Activated T-helper 2 cell treated with anti-CD3 and anti-CD28 coated beads, Interferon-gamma antibody, Interleukin-2, Interleukin-4, amounts not matched to agents 10 μg/mL and 5 μg/mL and 100 μg/mL, durations not matched to agents 14 hours and 24 hours and 36 hours (primary cell): ENCODE measurements at regions not wholly inside any gene's neighbourhood (a gene's known extent, or its start where the extent isn't known, plus 50 kb on each side); places are given as distances from the start of the nearest gene placed in this dataset.

Experiments used
- DNase-seq: peaks from one replicate; pipeline ENCODE4 v3.0.0; 2021; ENCODE audit warnings: low spot score
- H3K27ac Mint-ChIP-seq: one replicate; pipeline ENCODE4 v1.8.0; 2021; ENCODE audit warnings: mixed read lengths
- H3K27me3 Mint-ChIP-seq: one replicate; pipeline ENCODE4 v1.8.0; 2021; ENCODE audit warnings: low read depth, mixed read lengths
- H3K36me3 Mint-ChIP-seq: one replicate; pipeline ENCODE4 v1.8.0; 2021; ENCODE audit warnings: low read depth, mixed read lengths
- H3K4me1 Mint-ChIP-seq: one replicate; pipeline ENCODE4 v1.8.0; 2021; ENCODE audit warnings: low read depth, mixed read lengths
- H3K4me3 Mint-ChIP-seq: one replicate; pipeline ENCODE4 v1.8.0; 2021; ENCODE audit warnings: low read depth, mild to moderate bottlenecking, moderate library complexity, mixed read lengths
- H3K9me3 Mint-ChIP-seq: one replicate; pipeline ENCODE4 v1.8.0; 2021; ENCODE audit warnings: mixed read lengths
- intact Hi-C: fragments of 100-400 bp; cut with micrococcal nuclease; formaldehyde crosslinking; loops from one replicate; pipeline ENCODE4 v1.15.1; 2023

DNA sequence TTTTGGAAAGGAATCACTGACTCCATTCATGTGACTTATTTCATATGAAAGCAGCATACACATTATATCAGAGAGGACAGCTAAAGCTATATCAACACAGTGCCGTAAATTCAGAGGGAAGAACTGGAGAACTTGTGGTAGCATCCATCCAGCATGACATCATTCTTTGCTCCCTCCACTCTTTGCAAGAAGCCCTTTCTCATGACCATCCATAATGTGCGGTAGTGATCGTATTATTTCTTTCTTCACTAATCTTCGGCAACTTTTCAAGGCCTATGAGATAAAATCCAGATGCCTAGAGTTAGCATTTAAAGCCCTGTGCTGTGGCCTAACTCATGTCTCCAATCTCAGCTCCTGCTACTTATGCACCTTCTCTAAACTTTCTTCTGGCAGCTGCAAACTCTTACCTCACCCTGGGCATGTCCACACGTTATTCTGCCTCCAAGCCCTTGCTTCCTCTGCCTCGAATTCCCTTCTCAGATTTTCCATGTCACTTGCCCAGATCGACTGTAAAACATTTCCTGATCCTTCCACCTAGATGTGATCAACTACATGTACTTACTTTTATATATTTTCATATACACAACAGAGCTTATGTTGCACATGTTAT is 307.3 kb upstream of the SGCD start:
- no peak overlapping the region for H3K4me3 Mint-ChIP-seq
- no peak for DNase-seq
- no peaks in the 10 kb centered on the region for H3K36me3 Mint-ChIP-seq
- H3K27ac Mint-ChIP-seq = no peak overlapping the region
- H3K4me1 Mint-ChIP-seq = no peaks in the 10 kb centered on the region
- H3K27me3 Mint-ChIP-seq = no peaks in the 10 kb centered on the region
- intact Hi-C loops = no loop called here
- H3K9me3 Mint-ChIP-seq = no peaks in the 10 kb centered on the region

DNA sequence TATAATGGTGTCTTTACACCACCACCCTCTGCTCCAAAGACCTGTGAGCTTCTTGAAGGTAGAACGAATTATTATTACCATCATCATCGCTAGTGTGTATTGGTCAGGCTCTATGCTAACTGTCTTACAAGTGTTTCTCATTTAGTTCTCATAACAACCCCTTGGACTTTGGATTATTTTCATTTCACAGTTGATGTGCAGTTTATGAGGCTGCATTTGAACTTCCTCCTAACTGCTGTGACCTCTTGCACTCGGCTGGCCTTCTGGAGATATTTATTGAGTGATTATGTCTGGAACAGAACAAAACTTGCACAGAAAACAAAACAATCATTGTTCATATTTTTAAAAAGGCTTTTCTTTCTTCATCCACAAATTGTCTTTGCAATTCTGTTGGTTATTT is 306.3 kb upstream of the SGCD start:
- Mint-ChIP-seq H3K27ac (no peak overlapping the region), H3K4me1 (no peaks in the 10 kb centered on the region), H3K4me3 (no peak overlapping the region), H3K36me3 (no peaks in the 10 kb centered on the region), H3K27me3 (no peaks in the 10 kb centered on the region), H3K9me3 (no peaks in the 10 kb centered on the region)
- DNase-seq = no peak
- intact Hi-C loops = no loop called here

DNA sequence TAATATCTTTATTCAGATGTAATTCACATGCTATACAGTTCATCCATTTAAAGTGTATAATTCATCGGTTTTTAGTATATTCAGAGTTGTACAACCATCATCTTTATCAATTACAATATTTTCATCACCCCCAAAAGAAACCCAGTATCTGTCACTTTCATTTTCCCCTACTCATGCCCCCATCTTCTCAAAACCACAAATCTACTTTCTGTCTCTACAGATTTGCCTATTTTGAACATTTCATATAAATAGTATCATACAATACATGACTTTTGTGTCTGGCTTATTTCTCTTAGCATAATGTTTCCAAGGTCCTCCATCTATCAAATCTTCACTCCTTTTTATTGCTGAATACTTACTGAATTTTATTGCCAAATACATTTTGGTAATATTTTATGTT is 305.1 kb upstream of the SGCD start:
- no peak for DNase-seq
- no peaks in the 10 kb centered on the region for H3K27me3 Mint-ChIP-seq
- H3K27ac Mint-ChIP-seq = no peak overlapping the region
- H3K4me3 Mint-ChIP-seq = no peak overlapping the region
- no peaks in the 10 kb centered on the region for H3K9me3 Mint-ChIP-seq
- H3K36me3 Mint-ChIP-seq = no peaks in the 10 kb centered on the region
- no peaks in the 10 kb centered on the region for H3K4me1 Mint-ChIP-seq
- intact Hi-C loops = no loop called here

DNA sequence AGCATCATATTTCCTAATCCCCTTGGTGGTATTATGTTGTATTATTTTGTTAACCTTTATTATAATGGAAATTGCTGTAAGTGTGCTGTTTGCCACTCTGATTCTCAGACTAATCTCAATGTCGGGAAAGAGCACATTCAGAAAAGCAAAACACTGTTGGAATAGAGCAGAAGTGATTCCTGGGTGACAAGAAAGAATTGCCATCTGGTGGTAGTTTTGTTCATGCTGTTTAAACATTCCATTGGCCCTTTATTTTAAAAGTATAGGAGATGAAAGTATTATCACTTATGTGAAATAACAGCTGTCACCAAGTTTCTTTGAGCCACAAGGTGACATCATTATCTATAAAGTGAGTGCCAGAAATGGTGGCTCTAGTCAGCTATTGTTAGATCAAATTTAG is 301.3 kb upstream of the SGCD start:
- Mint-ChIP-seq H3K4me3 (no peak overlapping the region), H3K36me3 (no peaks in the 10 kb centered on the region), H3K27ac (no peak overlapping the region), H3K27me3 (no peaks in the 10 kb centered on the region), H3K9me3 (no peaks in the 10 kb centered on the region), H3K4me1 (no peaks in the 10 kb centered on the region)
- DNase-seq = no peak
- intact Hi-C loops = no loop called here

DNA sequence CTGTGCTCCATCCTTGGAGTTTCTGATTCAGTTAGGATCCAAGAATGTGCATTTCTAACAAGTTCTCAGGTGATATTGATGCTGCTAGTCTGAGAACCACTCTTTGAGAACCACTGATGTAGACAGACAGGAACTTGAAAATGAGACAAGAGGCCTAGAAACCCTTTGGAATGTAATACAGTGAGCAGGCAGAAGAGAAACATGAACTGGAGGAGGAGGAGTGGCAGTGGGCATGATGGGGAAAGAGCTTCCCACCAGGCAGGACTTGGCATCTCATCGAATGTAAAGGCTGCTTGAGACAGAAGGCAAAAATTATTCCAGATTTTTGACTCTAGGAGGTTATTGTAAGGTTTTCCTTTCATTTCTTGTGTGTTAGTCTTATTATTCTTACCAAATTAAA is 295.8 kb upstream of the SGCD start:
- Mint-ChIP-seq H3K27ac (no peak overlapping the region), H3K27me3 (no peaks in the 10 kb centered on the region), H3K4me3 (no peak overlapping the region), H3K9me3 (no peaks in the 10 kb centered on the region), H3K4me1 (no peaks in the 10 kb centered on the region), H3K36me3 (no peaks in the 10 kb centered on the region)
- intact Hi-C loops = no loop called here
- no peak for DNase-seq

DNA sequence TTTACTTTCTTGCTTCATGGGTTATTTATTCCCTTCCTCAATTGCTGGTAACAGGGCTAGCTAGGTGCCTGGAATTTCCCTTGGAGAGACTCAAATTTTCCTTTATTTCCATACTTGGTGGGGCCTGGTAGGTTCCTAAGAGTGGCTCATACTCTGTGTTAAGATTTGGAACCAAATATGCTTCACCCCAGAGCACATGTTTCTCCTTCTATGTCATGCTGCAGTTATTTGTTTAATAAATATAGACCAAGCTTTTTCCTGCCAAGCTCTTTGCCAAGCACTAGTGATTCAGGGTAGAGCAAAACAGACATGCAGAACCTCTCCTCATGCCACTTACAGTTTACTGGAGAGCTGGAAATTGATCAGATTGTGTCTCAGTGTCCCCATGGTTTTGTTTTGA is 290.3 kb upstream of the SGCD start:
- H3K9me3 Mint-ChIP-seq = no peaks in the 10 kb centered on the region
- no peak overlapping the region for H3K4me3 Mint-ChIP-seq
- intact Hi-C loops = no loop called here
- no peaks in the 10 kb centered on the region for H3K27me3 Mint-ChIP-seq
- H3K4me1 Mint-ChIP-seq = no peaks in the 10 kb centered on the region
- H3K27ac Mint-ChIP-seq = no peak overlapping the region
- no peaks in the 10 kb centered on the region for H3K36me3 Mint-ChIP-seq
- no peak for DNase-seq

DNA sequence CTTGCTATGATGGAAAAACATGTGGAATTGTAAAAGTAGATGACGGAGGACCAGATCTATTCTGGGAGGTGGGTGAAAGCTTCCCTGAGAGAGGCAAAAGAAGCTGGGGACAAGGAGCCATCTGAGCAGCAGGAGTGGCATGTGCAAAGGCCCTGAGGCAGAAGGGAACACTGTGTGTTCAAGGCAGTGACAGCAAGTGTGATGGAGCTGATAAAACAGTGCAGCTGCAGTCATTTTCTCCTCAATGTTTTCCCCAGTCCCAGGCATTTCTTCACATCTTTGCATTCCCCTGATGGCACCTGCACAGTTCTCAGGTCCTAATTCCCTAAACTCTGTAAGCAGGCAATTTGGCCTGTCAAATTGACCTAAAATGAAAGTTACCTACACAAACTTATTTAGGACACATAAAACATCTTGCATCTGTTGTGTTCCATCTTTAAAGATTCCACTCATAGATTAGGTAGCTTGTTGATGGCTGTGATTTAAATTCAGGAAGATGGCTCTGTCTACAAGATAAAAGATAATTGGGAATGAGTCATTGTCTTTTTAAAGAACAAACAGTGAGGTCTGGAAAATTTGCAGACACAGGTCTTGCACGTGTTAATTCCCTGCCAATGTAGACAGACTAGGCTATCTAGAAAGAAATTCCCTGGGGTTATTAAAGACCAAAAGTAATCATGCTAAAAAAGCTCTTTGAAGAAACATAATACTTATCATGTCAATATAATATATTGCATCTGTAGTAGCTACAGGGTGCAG is 289.6 kb upstream of the SGCD start:
- Mint-ChIP-seq H3K9me3 (no peaks in the 10 kb centered on the region), H3K4me1 (no peaks in the 10 kb centered on the region), H3K36me3 (no peaks in the 10 kb centered on the region), H3K27ac (no peak overlapping the region), H3K27me3 (no peaks in the 10 kb centered on the region), H3K4me3 (no peak overlapping the region)
- no peak for DNase-seq
- intact Hi-C loops = no loop called here

DNA sequence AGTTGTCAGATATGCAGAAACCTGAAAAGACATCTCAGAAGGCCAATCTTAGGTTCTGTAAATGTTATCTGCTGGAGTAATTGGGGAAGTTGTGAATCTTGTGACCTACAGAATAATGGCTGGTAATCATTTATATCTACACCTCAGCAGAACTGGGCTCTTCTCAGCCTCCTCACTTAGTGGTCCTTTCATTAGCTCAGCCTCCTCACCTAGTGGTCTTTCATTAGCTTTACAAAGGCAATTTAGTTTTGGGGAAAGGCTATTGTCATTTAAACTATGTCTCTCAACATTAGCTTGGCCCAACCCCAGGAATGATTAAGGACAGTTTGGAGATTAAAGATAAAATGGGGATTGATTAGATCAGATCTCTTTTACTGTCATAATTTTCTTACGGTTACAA is 284.2 kb upstream of the SGCD start:
- DNase-seq = no peak

DNA sequence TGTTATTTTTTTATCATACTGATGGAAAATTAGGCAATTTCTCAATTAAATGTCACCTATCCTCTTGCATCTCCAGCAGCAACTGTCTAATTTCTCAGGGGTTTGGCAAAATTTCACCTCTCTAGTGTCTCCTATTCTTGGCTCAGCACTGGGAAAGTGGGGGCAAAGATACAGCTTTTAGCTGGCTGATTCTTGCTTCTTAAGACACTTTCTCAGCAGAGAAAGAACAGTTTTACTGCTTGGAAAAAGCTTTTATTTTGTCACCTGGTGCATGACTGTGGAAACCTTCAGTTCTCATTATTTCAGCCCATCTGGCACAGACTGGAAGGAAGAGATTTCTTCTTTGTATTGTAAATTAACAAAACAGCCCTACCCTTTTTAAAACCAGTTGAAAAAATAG is 283.6 kb upstream of the SGCD start:
- Mint-ChIP-seq H3K27me3 (no peaks in the 10 kb centered on the region), H3K9me3 (no peaks in the 10 kb centered on the region), H3K36me3 (no peaks in the 10 kb centered on the region), H3K4me1 (no peaks in the 10 kb centered on the region), H3K4me3 (no peak overlapping the region), H3K27ac (no peak overlapping the region)
- intact Hi-C loops = no loop called here
- no peak for DNase-seq

More for the DNA sequence above, 284.2 kb upstream of the SGCD start:
- Mint-ChIP-seq H3K4me1 (no peaks in the 10 kb centered on the region), H3K36me3 (no peaks in the 10 kb centered on the region), H3K27me3 (no peaks in the 10 kb centered on the region), H3K4me3 (no peak overlapping the region), H3K27ac (no peak overlapping the region), H3K9me3 (no peaks in the 10 kb centered on the region)
- intact Hi-C loops = no loop called here

DNA sequence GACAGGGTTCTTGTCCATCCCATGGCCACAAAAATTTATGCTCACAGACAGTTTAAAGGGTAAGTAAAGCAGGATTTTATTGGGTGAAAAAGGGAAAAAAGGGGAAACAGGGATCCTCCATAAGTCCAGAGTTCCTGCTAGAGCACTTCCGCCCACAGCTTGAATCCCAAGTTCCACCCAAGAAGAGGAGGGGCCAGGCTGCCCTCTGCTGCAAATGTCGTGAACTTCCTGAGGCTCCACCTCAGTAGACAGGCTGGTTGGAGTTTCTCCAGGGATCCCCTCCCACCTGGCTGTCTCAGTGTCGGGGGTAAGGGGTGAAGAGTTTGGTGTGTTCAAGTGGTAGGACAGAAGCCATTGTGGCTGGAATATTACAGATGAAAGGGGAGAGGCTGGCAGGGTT is 275.0 kb upstream of the SGCD start:
- H3K4me1 Mint-ChIP-seq = no peaks in the 10 kb centered on the region
- no peak overlapping the region for H3K27ac Mint-ChIP-seq
- DNase-seq = no peak
- no peak overlapping the region for H3K4me3 Mint-ChIP-seq
- H3K36me3 Mint-ChIP-seq = no peaks in the 10 kb centered on the region
- H3K27me3 Mint-ChIP-seq = no peaks in the 10 kb centered on the region
- H3K9me3 Mint-ChIP-seq = no peaks in the 10 kb centered on the region
- intact Hi-C loops = no loop called here

DNA sequence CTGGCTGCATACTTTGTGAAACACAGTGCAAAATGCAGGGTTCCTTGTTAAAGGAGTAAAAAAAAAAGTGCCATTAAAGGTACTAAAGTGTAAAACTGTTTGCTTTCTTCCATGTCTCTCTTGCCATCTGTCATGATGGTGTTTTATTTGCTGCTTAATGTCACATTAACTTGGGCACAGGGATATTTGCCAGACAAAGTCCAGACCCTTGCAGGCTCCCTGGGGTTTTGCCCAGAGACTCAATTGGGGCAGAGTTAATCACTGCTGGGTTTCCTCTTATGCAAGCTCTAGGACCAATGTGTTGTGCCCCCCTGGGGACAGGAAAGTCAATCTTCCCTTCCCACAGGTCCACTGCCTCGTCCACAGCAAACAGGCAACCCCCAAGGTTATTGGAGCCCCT is 274.3 kb upstream of the SGCD start:
- intact Hi-C loops = no loop called here
- Mint-ChIP-seq H3K4me1 (no peaks in the 10 kb centered on the region), H3K4me3 (no peak overlapping the region), H3K27ac (no peak overlapping the region), H3K9me3 (no peaks in the 10 kb centered on the region), H3K27me3 (no peaks in the 10 kb centered on the region), H3K36me3 (no peaks in the 10 kb centered on the region)
- no peak for DNase-seq

DNA sequence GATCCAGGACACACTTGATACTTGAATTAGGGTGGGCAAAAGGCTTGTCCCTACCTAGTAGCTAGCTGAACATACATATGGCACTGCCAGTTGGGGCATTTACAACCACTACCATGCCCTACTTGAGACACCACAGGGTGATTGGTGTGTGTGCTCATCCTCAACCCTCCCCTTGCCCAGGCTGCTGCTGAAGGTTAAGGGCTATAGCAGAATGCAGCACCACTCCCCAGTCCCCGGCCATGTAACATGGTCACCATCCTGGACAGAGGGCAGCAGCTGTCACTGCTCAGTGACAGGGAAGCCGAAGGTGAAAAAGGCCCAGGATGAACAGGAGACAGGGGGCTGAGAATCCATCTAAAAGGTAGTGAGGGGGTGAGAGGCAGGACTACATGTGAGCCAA is 273.9 kb upstream of the SGCD start:
- no peak for DNase-seq
- H3K27ac Mint-ChIP-seq = no peak overlapping the region
- no peak overlapping the region for H3K4me3 Mint-ChIP-seq
- H3K27me3 Mint-ChIP-seq = no peaks in the 10 kb centered on the region
- no peaks in the 10 kb centered on the region for H3K9me3 Mint-ChIP-seq
- intact Hi-C loops = no loop called here
- H3K36me3 Mint-ChIP-seq = no peaks in the 10 kb centered on the region
- no peaks in the 10 kb centered on the region for H3K4me1 Mint-ChIP-seq

DNA sequence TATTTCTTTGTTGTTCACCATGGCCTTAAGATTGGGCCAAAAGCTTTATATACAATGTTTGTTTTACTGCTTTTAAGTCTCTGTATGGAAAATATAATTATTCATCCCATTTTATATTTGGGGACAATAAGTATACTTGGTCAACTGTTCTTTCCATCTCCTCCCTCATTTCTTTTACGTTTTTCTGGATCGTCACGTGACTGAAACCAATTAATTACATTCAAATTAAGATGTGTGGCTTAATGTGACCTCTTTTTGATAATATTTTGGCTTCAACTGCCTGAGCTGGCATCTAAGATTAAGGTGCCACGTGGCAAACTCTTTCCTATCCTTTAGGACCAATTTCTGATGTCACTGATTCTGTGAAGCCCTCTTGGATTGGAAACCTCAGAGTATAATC is 250.1 kb upstream of the SGCD start:
- intact Hi-C loops = no loop called here
- H3K27ac Mint-ChIP-seq = no peak overlapping the region
- no peak for DNase-seq
- H3K9me3 Mint-ChIP-seq = peaks cover 12% of the 10 kb centered on the region
- no peaks in the 10 kb centered on the region for H3K27me3 Mint-ChIP-seq
- no peak overlapping the region for H3K4me3 Mint-ChIP-seq
- no peaks in the 10 kb centered on the region for H3K4me1 Mint-ChIP-seq
- no peaks in the 10 kb centered on the region for H3K36me3 Mint-ChIP-seq
